MM.1S (cell line): ENCODE measurements at regions not wholly inside any gene's neighbourhood (a gene's known extent, or its start where the extent isn't known, plus 50 kb on each side); places are given as distances from the start of the nearest gene placed in this dataset.

ENCODE experiments used
- CTCF ChIP-seq: fragments of 300-600 bp; sonication (generic); IDR thresholded peaks from 2 replicates; pipeline ENCODE4 v1.5.1; 2016; ENCODE audit warnings: antibody characterized with exemption, low read length, mixed read lengths
- EZH2 ChIP-seq: fragments of 300-600 bp; sonication (generic); optimal IDR thresholded peaks from 2 replicates; pipeline ENCODE3; 2017; ENCODE audit warnings: low read depth, mild to moderate bottlenecking, antibody characterized with exemption, low read length, mixed read lengths
- EZH2phosphoT487 ChIP-seq: fragments of 300-600 bp; sonication (generic); IDR thresholded peaks from 2 replicates; pipeline ENCODE4 v1.6.1; 2018; ENCODE audit warnings: antibody characterized with exemption, low read length

- TF ChIP-seq CTCF (no peak), EZH2phosphoT487 (no peak), EZH2 (no peak)
Measured at GRCh38 chr4:133000012-133000411, 149.1 kb upstream of the PCDH10 start.
